GM12878 (cell line): ENCODE measurements at regions not wholly inside any gene's neighbourhood (a gene's known extent, or its start where the extent isn't known, plus 50 kb on each side); places are given as distances from the start of the nearest gene placed in this dataset.

ENCODE experiments used
- ATAC-seq: fragments of 200-7000 bp; cut with Tn5 transposase; 3 replicates; pipeline ENCODE4 v1.9.1; 2020; ENCODE audit warnings: mild to moderate bottlenecking, moderate library complexity
- BruUV-seq: library from RNA; stranded (reverse); fragments of 400-500 nt; replicated peaks from 2 replicates; lab custom pipeline; 2021; lab: Mats Ljungman, UMichigan
- CTCF ChIA-PET: fragments of 300-600 bp; sonication (Branson Sonifier 250); formaldehyde crosslinking; extraction: SDS; loops from one replicate; lab custom pipeline; 2021; ENCODE audit warnings: inconsistent platforms; lab: Yijun Ruan, JAX
- POLR2A ChIA-PET: fragments of 350-600 bp; formaldehyde crosslinking; extraction: SDS; loops from one replicate; lab custom pipeline; 2021; ENCODE audit warnings: inconsistent platforms; lab: Charles Lee
- RAD21 ChIA-PET: fragments of 300-600 bp; sonication (Branson Sonifier 250); formaldehyde crosslinking; loops from one replicate; lab custom pipeline; 2023; ENCODE audit warnings: antibody characterized with exemption; ENCODE audit not compliant: unreplicated experiment; lab: Charles Lee
- SMC1A ChIA-PET: fragments of 300-600 bp; sonication (Branson Sonifier 250); formaldehyde crosslinking; loops from one replicate; lab custom pipeline; 2023; ENCODE audit not compliant: unreplicated experiment, uncharacterized antibody; lab: Charles Lee
- DNase-seq: peaks from one replicate; pipeline ENCODE4 v3.0.0-alpha.2; 2011; ENCODE audit warnings: low read depth, low spot score
- FAIRE-seq: peaks from 3 replicates; lab custom pipeline; 2011; peaks lifted over from hg19 to GRCh38; lab: Jason Lieb, UNC
- H2AFZ ChIP-seq: 2 replicates; pipeline ENCODE4 v1.6.0; 2011; ENCODE audit warnings: low read depth, low read length, control low read depth; ENCODE audit not compliant: control insufficient read depth
- H3K27ac ChIP-seq: 2 replicates; pipeline ENCODE4 v1.5.1; 2011; ENCODE audit warnings: control low read depth; ENCODE audit not compliant: control insufficient read depth, insufficient read depth
- H3K27me3 ChIP-seq, 2 experiments: replicated peaks in 1 of 2; 2 replicates each; pipeline versions ENCODE4 v1.6.0 to v1.6.1; 2011; ENCODE audit warnings: low read length in 1 of 2; ENCODE audit not compliant: control insufficient read depth in 2 of 2, insufficient read depth in 2 of 2
- H3K36me3 ChIP-seq, 2 experiments: 2 replicates each; pipeline ENCODE4 v1.5.1; 2011; ENCODE audit warnings: low read length in 1 of 2; ENCODE audit not compliant: control insufficient read depth in 2 of 2, insufficient read depth in 2 of 2
- H3K4me1 ChIP-seq: 2 replicates; pipeline ENCODE4 v1.6.1; 2011; ENCODE audit warnings: mild to moderate bottlenecking, low read length, moderate library complexity, mixed read lengths; ENCODE audit not compliant: control insufficient read depth, insufficient read depth
- H3K4me2 ChIP-seq: 2 replicates; pipeline ENCODE4 v1.6.0; 2011; ENCODE audit warnings: control low read depth; ENCODE audit not compliant: control insufficient read depth, insufficient read depth
- H3K4me3 ChIP-seq: fragments of 200-600 bp; sonication (generic); 2 replicates; pipeline ENCODE4 v1.5.1; 2016
- H3K79me2 ChIP-seq: 2 replicates; pipeline ENCODE4 v1.6.0; 2011; ENCODE audit warnings: low read length; ENCODE audit not compliant: control insufficient read depth, insufficient read depth
- H3K9ac ChIP-seq: 2 replicates; pipeline ENCODE4 v1.8.0; 2011; ENCODE audit warnings: low read length, control low read depth, mixed read lengths; ENCODE audit not compliant: control insufficient read depth, insufficient read depth
- H3K9me3 ChIP-seq: replicated peaks from 3 replicates; pipeline ENCODE4 v1.5.1; 2011; ENCODE audit warnings: mild to moderate bottlenecking, low read length; ENCODE audit not compliant: control insufficient read depth, insufficient read depth
- H4K20me1 ChIP-seq: 2 replicates; pipeline ENCODE4 v1.6.0; 2011; ENCODE audit not compliant: control insufficient read depth, insufficient read depth
- BCL3 ChIP-seq: IDR thresholded peaks from 2 replicates; pipeline ENCODE4 v1.6.1; 2011; ENCODE audit warnings: borderline replicate concordance, low read depth, mild to moderate bottlenecking, moderate library complexity, low read length; ENCODE audit not compliant: insufficient read depth, poor library complexity, severe bottlenecking
- CHD1 ChIP-seq: IDR thresholded peaks from 2 replicates; pipeline ENCODE4 v1.6.1; 2012; ENCODE audit warnings: low read depth, low read length, improper control_type of control experiment
- DPF2 ChIP-seq: fragments of 450-650 bp; IDR thresholded peaks from 2 replicates; pipeline ENCODE4 v1.6.1; 2017; ENCODE audit warnings: mild to moderate bottlenecking
- E4F1 ChIP-seq: fragments of 450-650 bp; IDR thresholded peaks from 2 replicates; pipeline ENCODE4 v1.6.1; 2018; ENCODE audit warnings: borderline replicate concordance, mild to moderate bottlenecking; ENCODE audit not compliant: partially characterized antibody
- FOXM1 ChIP-seq: IDR thresholded peaks from 2 replicates; pipeline ENCODE4 v1.6.1; 2012; ENCODE audit warnings: low read depth, mild to moderate bottlenecking, inconsistent platforms, low read length, moderate library complexity
- NR2C2 ChIP-seq: IDR thresholded peaks from 2 replicates; pipeline ENCODE4 v1.6.1; 2011; ENCODE audit warnings: borderline replicate concordance, low read depth; ENCODE audit not compliant: control insufficient read depth, insufficient read length
- SPI1 ChIP-seq: IDR thresholded peaks from 2 replicates; pipeline ENCODE4 v1.6.1; 2011; ENCODE audit warnings: low read depth, mild to moderate bottlenecking, low read length, moderate library complexity, borderline replicate concordance; ENCODE audit not compliant: insufficient read depth
- SREBF1 ChIP-seq: IDR thresholded peaks from 2 replicates; pipeline ENCODE4 v1.6.1; 2012; ENCODE audit warnings: mild to moderate bottlenecking, low read length
- ZNF622 ChIP-seq: fragments of 450-650 bp; IDR thresholded peaks from 2 replicates; pipeline ENCODE4 v1.6.1; 2017; ENCODE audit warnings: mild to moderate bottlenecking, inconsistent platforms
- WGBS: methylation state at CpG from one replicate; pipeline ENCODE4 v1.1.6; 2016; ENCODE audit warnings: low lambda C conversion rate; ENCODE audit not compliant: insufficient replicate concordance, insufficient coverage; ENCODE audit errors: missing lambda C conversion rate; 5-methylcytosine and 5-hydroxymethylcytosine counted together
- in situ Hi-C: fragments of 300-500 bp; cut with MboI; formaldehyde crosslinking; loops from 9 replicates; pipeline ENCODE4 v1.14.3; 2018; ENCODE audit warnings: mixed read lengths
- intact Hi-C: fragments of 100-400 bp; cut with micrococcal nuclease; formaldehyde crosslinking; loops from one replicate; pipeline ENCODE4 v1.14.2; 2022; ENCODE audit not compliant: unreplicated experiment

- Histone ChIP-seq H2AFZ (no peak overlapping the region), H3K27me3 (no peaks in the 10 kb centered on the region), H3K9ac (no peak overlapping the region), H3K4me2 (no peak overlapping the region), H3K9me3 (no peaks in the 10 kb centered on the region; the same call in 2 of the 3 replicates), H3K36me3 (no peaks in the 10 kb centered on the region), H4K20me1 (no peaks in the 10 kb centered on the region), H3K27ac (no peak overlapping the region), H3K4me1 (no peaks in the 10 kb centered on the region), H3K79me2 (no peaks in the 10 kb centered on the region), H3K4me3 (no peak overlapping the region)
- FAIRE-seq = no peak
- no TSS peak for BruUV-seq
- RAD21 ChIA-PET = no interaction called here
- whole genome bisulfite sequencing = 0% methylated on average over 1 of the region's 1 CpG
- SMC1A ChIA-PET = no interaction called here
- intact Hi-C loops = no loop called here
- DNase-seq = no peak
- CTCF ChIA-PET = no interaction called here
- in situ Hi-C loops = no loop called here
- POLR2A ChIA-PET = no interaction called here
- ATAC-seq = no peak
- TF ChIP-seq SREBF1 = no peak
- TF ChIP-seq FOXM1 = no peak
- no peak for TF ChIP-seq DPF2
- TF ChIP-seq CHD1 = no peak
- no peak for TF ChIP-seq SPI1
- TF ChIP-seq BCL3 = no peak
These were observed 223.9 kb upstream of the VEGFC start for GRCh38 chr4:177016541-177017141.

- intact Hi-C loops = no loop called here
- FAIRE-seq (no peak), DNase-seq (no peak), ATAC-seq (no peak)
- no peaks in the 10 kb centered on the region for H4K20me1 ChIP-seq
- TF ChIP-seq E4F1 = no peak
- TF ChIP-seq NR2C2 = no peak
- TF ChIP-seq ZNF622 = no peak
- no peaks in the 10 kb centered on the region for H3K9me3 ChIP-seq
- H3K4me3 ChIP-seq = no peak overlapping the region
- in situ Hi-C loops = no loop called here
- H3K36me3 ChIP-seq = no peaks in the 10 kb centered on the region
- ChIA-PET CTCF (interaction anchor here (1.1 kb wide), 1 partner anchor 24 kb away, joined by 4 read pairs; no protein-coding TSS in a partner anchor), RAD21 (no interaction called here), POLR2A (no interaction called here), SMC1A (no interaction called here)
- H2AFZ ChIP-seq = no peak overlapping the region
- H3K79me2 ChIP-seq = no peaks in the 10 kb centered on the region
- no peak overlapping the region for H3K27ac ChIP-seq
- no peaks in the 10 kb centered on the region for H3K4me1 ChIP-seq
- no TSS peak for BruUV-seq
- no peaks in the 10 kb centered on the region for H3K27me3 ChIP-seq
- H3K9ac ChIP-seq = no peak overlapping the region
- H3K4me2 ChIP-seq = no peak overlapping the region
- 1% methylated on average over 3 of the region's 3 CpGs for WGBS
These were observed 231.2 kb upstream of the VEGFC start for GRCh38 chr4:177023951-177024350.
